Pons (tissue), 1 donor: ENCODE measurements at regions not wholly inside any gene's neighbourhood (a gene's known extent, or its start where the extent isn't known, plus 50 kb on each side); places are given as distances from the start of the nearest gene placed in this dataset.
"Not testable (repeated sequence)": the region's sequence is repeated elsewhere in the genome, so short reads cannot be mapped to it uniquely, and the experiment has no call there.

Experiments
- DNase-seq: peaks from one replicate; pipeline ENCODE4 v3.0.0-alpha.2; 2016; ENCODE audit warnings: low spot score

GRCh38 chr7:121744877-121745276 lies 128.1 kb upstream of the PTPRZ1 start:
- DNase-seq, result no peak

- DNase-seq, result no peak
Measured at GRCh38 chr7:121744319-121744718, 128.6 kb upstream of the PTPRZ1 start.

DNA sequence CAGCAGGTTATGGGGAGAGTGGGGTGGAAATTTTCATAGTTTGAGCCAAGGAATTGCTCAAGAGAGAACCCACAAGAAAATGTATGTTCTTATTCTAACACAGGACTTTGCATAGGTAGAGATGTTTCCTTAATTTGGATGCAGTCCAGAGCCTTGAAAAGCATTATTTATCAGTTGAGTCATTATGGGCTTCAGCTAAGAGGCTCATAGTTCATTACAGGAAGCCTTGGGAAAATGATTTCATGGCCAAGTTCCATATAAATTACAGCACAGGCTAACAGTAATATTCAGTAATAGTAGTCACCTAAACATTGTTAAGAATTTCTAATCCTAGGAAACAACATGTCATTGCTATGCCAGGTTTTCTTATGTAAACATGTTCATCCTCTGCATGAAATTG lies 131.1 kb upstream of the PTPRZ1 start:
- no peak for DNase-seq

- DNase-seq, result no peak
Measured at GRCh38 chr7:121739465-121739864, 133.5 kb upstream of the PTPRZ1 start.

- no peak for DNase-seq
Measured at GRCh38 chr7:121730869-121731268, 142.1 kb upstream of the PTPRZ1 start.

- DNase-seq, result no peak
Measured at GRCh38 chr7:121714559-121715303, 158.2 kb upstream of the PTPRZ1 start.

- not testable (repeated sequence) for DNase-seq
Measured at GRCh38 chr7:121712961-121713360, 160.0 kb upstream of the PTPRZ1 start.

GRCh38 chr7:121697731-121698316 lies 175.1 kb upstream of the PTPRZ1 start:
- DNase-seq, result no peak

- DNase-seq, result no peak
Measured at GRCh38 chr7:121696954-121697353, 176.0 kb upstream of the PTPRZ1 start.

GRCh38 chr7:121689749-121690148 lies 183.2 kb upstream of the PTPRZ1 start:
- no peak for DNase-seq

DNA sequence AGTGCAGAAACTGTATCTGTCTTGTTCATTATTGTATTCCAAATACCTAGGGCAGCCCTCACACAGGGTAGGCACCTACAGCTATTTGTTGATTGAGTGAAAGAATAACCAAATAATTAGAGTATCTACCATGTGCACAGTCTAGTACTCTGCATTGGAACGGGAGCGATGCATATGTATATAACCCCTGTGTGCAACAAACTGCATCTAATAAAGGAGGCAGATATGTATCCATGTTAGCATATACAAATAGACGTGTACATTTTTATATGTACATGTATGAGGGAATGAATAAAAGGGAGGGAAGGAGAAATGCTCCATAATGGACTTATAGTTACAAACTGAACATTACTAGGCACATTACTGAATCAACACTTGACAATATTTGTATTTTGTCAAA lies 191.3 kb upstream of the PTPRZ1 start:
- no peak for DNase-seq

GRCh38 chr7:121676168-121676567 lies 196.8 kb upstream of the PTPRZ1 start:
- DNase-seq, result no peak

GRCh38 chr7:121674455-121674854 lies 198.5 kb upstream of the PTPRZ1 start:
- not testable (repeated sequence) for DNase-seq

GRCh38 chr7:121669144-121669543 lies 203.8 kb upstream of the PTPRZ1 start:
- DNase-seq, result no peak

DNA sequence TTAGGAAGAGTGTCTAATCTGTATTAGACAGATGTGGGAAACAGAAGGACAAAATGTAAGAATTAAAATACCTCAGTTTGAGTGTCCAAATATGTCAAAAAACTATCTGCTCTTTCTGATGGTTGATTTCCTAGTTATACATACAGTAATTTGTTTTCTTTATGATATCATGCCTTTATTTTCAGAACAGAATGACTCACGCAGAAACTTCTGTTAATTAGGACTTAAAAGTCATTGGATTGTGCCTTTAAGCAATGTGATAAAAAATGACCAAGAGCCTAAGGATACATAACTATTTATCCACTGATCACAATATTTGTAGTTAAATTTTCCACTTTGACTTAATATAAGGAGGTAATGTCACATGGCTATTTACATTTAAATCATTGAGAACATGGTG lies 206.7 kb upstream of the PTPRZ1 start:
- DNase-seq, result no peak

- DNase-seq, result no peak
Measured at GRCh38 chr7:121643320-121643719, 229.6 kb upstream of the PTPRZ1 start.

- no peak for DNase-seq
Measured at GRCh38 chr7:121639705-121640104, 233.3 kb upstream of the PTPRZ1 start.

DNA sequence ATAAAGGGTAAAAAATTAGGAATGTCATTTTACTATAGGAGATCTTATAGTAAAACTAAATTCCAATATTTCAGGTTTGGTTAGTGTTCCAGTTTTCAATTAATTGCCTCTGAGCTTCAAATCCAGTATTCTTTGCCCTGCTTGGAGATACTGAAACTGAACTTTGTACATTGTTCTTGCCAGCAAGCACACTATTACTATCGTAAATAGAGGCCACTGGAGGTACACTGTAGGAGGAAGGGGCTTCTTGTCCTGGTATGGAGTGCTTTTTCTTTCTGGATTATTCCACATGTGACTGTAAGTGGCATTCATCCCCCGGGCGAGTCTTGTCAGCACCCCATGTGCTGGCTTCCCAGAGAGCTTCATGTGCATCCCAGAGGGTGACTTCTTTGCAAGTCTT lies 234.7 kb upstream of the PTPRZ1 start:
- DNase-seq, result no peak

- DNase-seq, result no peak
Measured at GRCh38 chr7:121634356-121634755, 238.2 kb upstream of the FAM3C start.

GRCh38 chr7:121633186-121633585 lies 237.1 kb upstream of the FAM3C start:
- DNase-seq, result no peak

GRCh38 chr7:121624958-121625357 lies 228.8 kb upstream of the FAM3C start:
- DNase-seq, result peak; percentile 36

DNA sequence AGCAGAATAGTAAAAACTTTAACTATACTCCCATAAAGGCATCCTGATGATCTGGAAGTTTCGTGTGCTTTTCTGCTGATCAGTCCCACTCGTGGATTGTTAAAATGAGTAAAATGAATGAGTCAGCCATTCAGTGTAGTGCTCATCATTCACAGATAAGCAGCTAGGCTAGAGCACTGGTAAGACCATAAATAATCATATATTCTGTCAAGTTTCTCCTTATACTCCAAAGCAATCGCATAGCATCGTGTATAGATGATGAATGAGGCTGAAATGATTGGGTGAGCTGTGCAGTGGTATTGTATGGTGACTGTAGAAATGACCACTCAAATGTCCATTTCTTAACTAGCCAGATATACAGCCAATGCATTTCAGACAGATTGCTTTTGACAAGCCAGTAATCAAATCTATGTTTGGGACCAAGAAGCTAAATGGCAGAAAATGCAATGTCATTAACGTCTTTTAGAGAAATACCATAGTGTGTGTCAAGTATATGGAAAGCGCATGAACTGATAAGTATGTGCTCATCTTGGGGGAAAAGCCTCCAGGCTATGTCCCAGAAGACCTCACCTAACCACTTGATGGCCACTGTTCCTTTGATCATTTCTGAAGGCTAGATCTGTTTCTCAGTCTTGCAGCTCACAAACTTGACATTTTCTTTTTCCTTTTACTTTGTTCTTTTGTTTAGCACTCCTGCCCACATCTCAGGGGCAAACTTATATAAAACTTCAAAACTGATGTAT lies 227.2 kb upstream of the FAM3C start:
- DNase-seq, result no peak

DNA sequence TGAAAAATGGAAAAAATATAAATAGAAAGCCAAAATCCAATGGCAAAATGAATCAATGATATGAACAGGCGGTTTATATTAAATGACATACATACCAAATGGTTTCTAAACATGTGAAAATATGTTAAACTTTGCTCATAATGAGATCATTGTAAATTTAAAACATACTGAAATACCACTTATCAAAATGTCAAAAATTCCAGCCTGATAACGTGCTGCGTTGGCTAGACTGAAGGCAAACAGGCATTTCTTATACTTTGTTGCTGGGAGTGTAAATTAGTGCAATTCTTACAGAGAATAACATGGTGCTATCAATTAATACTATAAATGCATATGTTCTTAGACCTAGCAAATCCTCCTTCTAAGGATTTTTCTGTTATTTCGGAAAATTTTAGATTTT lies 225.8 kb upstream of the FAM3C start:
- no peak for DNase-seq
